Panc1 (cell line): ENCODE measurements at regions not wholly inside any gene's neighbourhood (a gene's known extent, or its start where the extent isn't known, plus 50 kb on each side); places are given as distances from the start of the nearest gene placed in this dataset.

Experiments used
- CTCF ChIP-seq: fragments of 450-650 bp; IDR thresholded peaks from 2 replicates; pipeline ENCODE4 v1.5.1; 2017; ENCODE audit warnings: mild to moderate bottlenecking
- SIN3A ChIP-seq: IDR thresholded peaks from 2 replicates; pipeline ENCODE4 v1.6.1; 2012; ENCODE audit warnings: low read depth, mild to moderate bottlenecking, low read length, moderate library complexity, borderline replicate concordance; ENCODE audit not compliant: insufficient read depth

- TF ChIP-seq SIN3A (no peak), CTCF (no peak)
Observed at GRCh38 chr11:119983240-119983732, 154.6 kb downstream of the TRIM29 start.
